Panc1 (cell line): ENCODE measurements at regions not wholly inside any gene's neighbourhood (a gene's known extent, or its start where the extent isn't known, plus 50 kb on each side); places are given as distances from the start of the nearest gene placed in this dataset.
"Not testable (repeated sequence)": the region's sequence is repeated elsewhere in the genome, so short reads cannot be mapped to it uniquely, and the experiment has no call there.

Experiments used
- POLR2AphosphoS5 ChIP-seq: IDR thresholded peaks from 2 replicates; pipeline ENCODE4 v1.6.1; 2012; ENCODE audit warnings: mild to moderate bottlenecking, low read depth, low read length, moderate library complexity
- SIN3A ChIP-seq: IDR thresholded peaks from 2 replicates; pipeline ENCODE4 v1.6.1; 2012; ENCODE audit warnings: low read depth, mild to moderate bottlenecking, low read length, moderate library complexity, borderline replicate concordance; ENCODE audit not compliant: insufficient read depth
- TCF7L2 ChIP-seq: IDR thresholded peaks from 2 replicates; pipeline ENCODE4 v1.6.1; 2011; ENCODE audit warnings: mild to moderate bottlenecking, low read depth, low read length, inconsistent platforms
- TF ChIP-seq, protein P1 (sequence below): fragments of 450-650 bp; IDR thresholded peaks from 2 replicates; pipeline ENCODE4 v1.5.1; 2017; ENCODE audit warnings: mild to moderate bottlenecking
- TF ChIP-seq, protein P2 (sequence below), 2 experiments: IDR thresholded peaks; 2 replicates each; pipeline ENCODE4 v1.6.1; 2011 to 2012; ENCODE audit warnings: low read depth in 2 of 2, control low read depth in 1 of 2, low read length in 1 of 2, mild to moderate bottlenecking in 1 of 2, moderate library complexity in 1 of 2; ENCODE audit not compliant: insufficient read depth in 1 of 2

DNA sequence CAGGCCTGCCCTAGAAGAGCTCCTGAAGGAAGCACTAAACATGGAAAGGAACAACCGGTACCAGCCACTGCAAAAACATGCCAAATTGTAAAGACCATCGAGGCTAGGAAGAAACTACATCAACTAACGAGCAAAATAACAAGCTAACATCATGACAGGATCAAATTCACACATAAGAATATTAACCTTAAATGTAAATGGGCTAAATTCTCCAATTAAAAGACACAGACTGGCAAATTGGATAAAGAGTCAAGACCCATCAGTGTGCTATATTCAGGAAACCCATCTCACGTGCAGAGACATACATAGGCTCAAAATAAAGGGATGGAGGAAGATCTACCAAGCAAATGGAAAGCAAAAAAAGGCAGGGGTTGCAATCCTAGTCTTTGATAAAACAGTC lies 54.8 kb upstream of the VPREB1 start:
- TF ChIP-seq, protein P1, sequence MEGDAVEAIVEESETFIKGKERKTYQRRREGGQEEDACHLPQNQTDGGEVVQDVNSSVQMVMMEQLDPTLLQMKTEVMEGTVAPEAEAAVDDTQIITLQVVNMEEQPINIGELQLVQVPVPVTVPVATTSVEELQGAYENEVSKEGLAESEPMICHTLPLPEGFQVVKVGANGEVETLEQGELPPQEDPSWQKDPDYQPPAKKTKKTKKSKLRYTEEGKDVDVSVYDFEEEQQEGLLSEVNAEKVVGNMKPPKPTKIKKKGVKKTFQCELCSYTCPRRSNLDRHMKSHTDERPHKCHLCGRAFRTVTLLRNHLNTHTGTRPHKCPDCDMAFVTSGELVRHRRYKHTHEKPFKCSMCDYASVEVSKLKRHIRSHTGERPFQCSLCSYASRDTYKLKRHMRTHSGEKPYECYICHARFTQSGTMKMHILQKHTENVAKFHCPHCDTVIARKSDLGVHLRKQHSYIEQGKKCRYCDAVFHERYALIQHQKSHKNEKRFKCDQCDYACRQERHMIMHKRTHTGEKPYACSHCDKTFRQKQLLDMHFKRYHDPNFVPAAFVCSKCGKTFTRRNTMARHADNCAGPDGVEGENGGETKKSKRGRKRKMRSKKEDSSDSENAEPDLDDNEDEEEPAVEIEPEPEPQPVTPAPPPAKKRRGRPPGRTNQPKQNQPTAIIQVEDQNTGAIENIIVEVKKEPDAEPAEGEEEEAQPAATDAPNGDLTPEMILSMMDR, result not testable (repeated sequence)
- TF ChIP-seq, protein P2, sequence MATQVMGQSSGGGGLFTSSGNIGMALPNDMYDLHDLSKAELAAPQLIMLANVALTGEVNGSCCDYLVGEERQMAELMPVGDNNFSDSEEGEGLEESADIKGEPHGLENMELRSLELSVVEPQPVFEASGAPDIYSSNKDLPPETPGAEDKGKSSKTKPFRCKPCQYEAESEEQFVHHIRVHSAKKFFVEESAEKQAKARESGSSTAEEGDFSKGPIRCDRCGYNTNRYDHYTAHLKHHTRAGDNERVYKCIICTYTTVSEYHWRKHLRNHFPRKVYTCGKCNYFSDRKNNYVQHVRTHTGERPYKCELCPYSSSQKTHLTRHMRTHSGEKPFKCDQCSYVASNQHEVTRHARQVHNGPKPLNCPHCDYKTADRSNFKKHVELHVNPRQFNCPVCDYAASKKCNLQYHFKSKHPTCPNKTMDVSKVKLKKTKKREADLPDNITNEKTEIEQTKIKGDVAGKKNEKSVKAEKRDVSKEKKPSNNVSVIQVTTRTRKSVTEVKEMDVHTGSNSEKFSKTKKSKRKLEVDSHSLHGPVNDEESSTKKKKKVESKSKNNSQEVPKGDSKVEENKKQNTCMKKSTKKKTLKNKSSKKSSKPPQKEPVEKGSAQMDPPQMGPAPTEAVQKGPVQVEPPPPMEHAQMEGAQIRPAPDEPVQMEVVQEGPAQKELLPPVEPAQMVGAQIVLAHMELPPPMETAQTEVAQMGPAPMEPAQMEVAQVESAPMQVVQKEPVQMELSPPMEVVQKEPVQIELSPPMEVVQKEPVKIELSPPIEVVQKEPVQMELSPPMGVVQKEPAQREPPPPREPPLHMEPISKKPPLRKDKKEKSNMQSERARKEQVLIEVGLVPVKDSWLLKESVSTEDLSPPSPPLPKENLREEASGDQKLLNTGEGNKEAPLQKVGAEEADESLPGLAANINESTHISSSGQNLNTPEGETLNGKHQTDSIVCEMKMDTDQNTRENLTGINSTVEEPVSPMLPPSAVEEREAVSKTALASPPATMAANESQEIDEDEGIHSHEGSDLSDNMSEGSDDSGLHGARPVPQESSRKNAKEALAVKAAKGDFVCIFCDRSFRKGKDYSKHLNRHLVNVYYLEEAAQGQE (IDR thresholded peaks at IDR 0.05; ENCODE audit: insufficient read depth in 1 of 2, low read depth in 2 of 2, low read length in 1 of 2), result not testable (repeated sequence)
- TF ChIP-seq POLR2AphosphoS5, TCF7L2, SIN3A: not testable (repeated sequence)
